Rectal smooth muscle tissue (tissue), 1 donor: ENCODE measurements at regions not wholly inside any gene's neighbourhood (a gene's known extent, or its start where the extent isn't known, plus 50 kb on each side); places are given as distances from the start of the nearest gene placed in this dataset.

Experiments
- H3K27ac ChIP-seq: one replicate; pipeline ENCODE4 v1.7.0; 2013; ENCODE audit warnings: low read depth, low read length, inconsistent platforms
- H3K27me3 ChIP-seq: one replicate; pipeline ENCODE4 v1.7.0; 2013; ENCODE audit warnings: low read length; ENCODE audit not compliant: control insufficient read depth, insufficient read depth
- H3K36me3 ChIP-seq: one replicate; pipeline ENCODE4 v1.7.0; 2013; ENCODE audit warnings: low read length; ENCODE audit not compliant: control insufficient read depth, insufficient read depth
- H3K4me1 ChIP-seq: one replicate; pipeline ENCODE4 v1.7.0; 2013; ENCODE audit warnings: low read length; ENCODE audit not compliant: control insufficient read depth, insufficient read depth
- H3K4me3 ChIP-seq: one replicate; pipeline ENCODE4 v1.7.0; 2013; ENCODE audit warnings: low read length
- H3K9ac ChIP-seq: one replicate; pipeline ENCODE4 v1.7.0; 2013; ENCODE audit warnings: low read length

GRCh38 chr2:217244815-217245214 is 385.0 kb upstream of the TNP1 start:
- Histone ChIP-seq H3K27me3 (no peaks in the 10 kb centered on the region), H3K27ac (no peak overlapping the region), H3K9ac (no peak overlapping the region), H3K4me1 (peaks cover 24% of the 10 kb centered on the region), H3K36me3 (no peaks in the 10 kb centered on the region), H3K4me3 (no peak overlapping the region)

- H3K27me3 ChIP-seq: no peaks in the 10 kb centered on the region
- H3K4me1 ChIP-seq: peaks cover 7% of the 10 kb centered on the region
- no peak overlapping the region for H3K9ac ChIP-seq
- H3K27ac ChIP-seq: no peak overlapping the region
- H3K4me3 ChIP-seq: no peak overlapping the region
- H3K36me3 ChIP-seq: no peaks in the 10 kb centered on the region
Measured at GRCh38 chr2:217242947-217243346, 383.1 kb upstream of the TNP1 start.

GRCh38 chr2:217231724-217232123 is 371.9 kb upstream of the TNP1 start:
- Histone ChIP-seq H3K27ac (no peak overlapping the region), H3K4me3 (no peak overlapping the region), H3K27me3 (no peaks in the 10 kb centered on the region), H3K36me3 (no peaks in the 10 kb centered on the region), H3K9ac (no peak overlapping the region), H3K4me1 (no peaks in the 10 kb centered on the region)

- Histone ChIP-seq H3K27me3 (no peaks in the 10 kb centered on the region), H3K9ac (no peak overlapping the region), H3K27ac (no peak overlapping the region), H3K4me1 (no peaks in the 10 kb centered on the region), H3K4me3 (no peak overlapping the region), H3K36me3 (no peaks in the 10 kb centered on the region)
Measured at GRCh38 chr2:217231212-217231611, 371.3 kb upstream of the TNP1 start.

- Histone ChIP-seq H3K36me3 (no peaks in the 10 kb centered on the region), H3K9ac (no peak overlapping the region), H3K4me1 (no peaks in the 10 kb centered on the region), H3K27me3 (no peaks in the 10 kb centered on the region), H3K27ac (no peak overlapping the region), H3K4me3 (no peak overlapping the region)
Measured at GRCh38 chr2:217228732-217229131, 368.9 kb upstream of the TNP1 start.

- no peaks in the 10 kb centered on the region for H3K36me3 ChIP-seq
- H3K4me1 ChIP-seq: no peaks in the 10 kb centered on the region
- H3K9ac ChIP-seq: no peak overlapping the region
- H3K27me3 ChIP-seq: no peaks in the 10 kb centered on the region
- no peak overlapping the region for H3K4me3 ChIP-seq
- no peak overlapping the region for H3K27ac ChIP-seq
Measured at GRCh38 chr2:217227794-217228193, 367.9 kb upstream of the TNP1 start.

GRCh38 chr2:217225596-217225995 is 365.7 kb upstream of the TNP1 start:
- Histone ChIP-seq H3K4me1 (no peaks in the 10 kb centered on the region), H3K4me3 (no peak overlapping the region), H3K27me3 (no peaks in the 10 kb centered on the region), H3K9ac (no peak overlapping the region), H3K36me3 (no peaks in the 10 kb centered on the region), H3K27ac (no peak overlapping the region)

GRCh38 chr2:217223222-217223930 is 363.5 kb upstream of the TNP1 start:
- Histone ChIP-seq H3K27me3 (no peaks in the 10 kb centered on the region), H3K9ac (no peak overlapping the region), H3K27ac (peak overlapping the region; percentile 18), H3K4me3 (no peak overlapping the region), H3K4me1 (no peaks in the 10 kb centered on the region), H3K36me3 (no peaks in the 10 kb centered on the region)

GRCh38 chr2:217222309-217222910 is 362.5 kb upstream of the TNP1 start:
- H3K27ac ChIP-seq: no peak overlapping the region
- H3K9ac ChIP-seq: no peak overlapping the region
- H3K36me3 ChIP-seq: no peaks in the 10 kb centered on the region
- H3K4me3 ChIP-seq: no peak overlapping the region
- no peaks in the 10 kb centered on the region for H3K4me1 ChIP-seq
- H3K27me3 ChIP-seq: no peaks in the 10 kb centered on the region

GRCh38 chr2:217220228-217221013 is 360.6 kb upstream of the TNP1 start:
- no peaks in the 10 kb centered on the region for H3K27me3 ChIP-seq
- no peaks in the 10 kb centered on the region for H3K36me3 ChIP-seq
- no peaks in the 10 kb centered on the region for H3K4me1 ChIP-seq
- H3K9ac ChIP-seq: no peak overlapping the region
- H3K4me3 ChIP-seq: no peak overlapping the region
- no peak overlapping the region for H3K27ac ChIP-seq

- Histone ChIP-seq H3K36me3 (no peaks in the 10 kb centered on the region), H3K27ac (no peak overlapping the region), H3K4me3 (no peak overlapping the region), H3K27me3 (no peaks in the 10 kb centered on the region), H3K9ac (no peak overlapping the region), H3K4me1 (no peaks in the 10 kb centered on the region)
Measured at GRCh38 chr2:217219164-217219520, 359.3 kb upstream of the TNP1 start.

- Histone ChIP-seq H3K4me1 (no peaks in the 10 kb centered on the region), H3K27me3 (no peaks in the 10 kb centered on the region), H3K4me3 (no peak overlapping the region), H3K27ac (no peak overlapping the region), H3K9ac (no peak overlapping the region), H3K36me3 (no peaks in the 10 kb centered on the region)
Measured at GRCh38 chr2:217218269-217219163, 358.7 kb upstream of the TNP1 start.
